Rectal smooth muscle tissue (tissue), 1 donor: ENCODE measurements at regions not wholly inside any gene's neighbourhood (a gene's known extent, or its start where the extent isn't known, plus 50 kb on each side); places are given as distances from the start of the nearest gene placed in this dataset.

Source experiments
- H3K27ac ChIP-seq: one replicate; pipeline ENCODE4 v1.7.0; 2013; ENCODE audit warnings: low read depth, low read length, inconsistent platforms
- H3K27me3 ChIP-seq: one replicate; pipeline ENCODE4 v1.7.0; 2013; ENCODE audit warnings: low read length; ENCODE audit not compliant: control insufficient read depth, insufficient read depth
- H3K36me3 ChIP-seq: one replicate; pipeline ENCODE4 v1.7.0; 2013; ENCODE audit warnings: low read length; ENCODE audit not compliant: control insufficient read depth, insufficient read depth
- H3K4me1 ChIP-seq: one replicate; pipeline ENCODE4 v1.7.0; 2013; ENCODE audit warnings: low read length; ENCODE audit not compliant: control insufficient read depth, insufficient read depth
- H3K4me3 ChIP-seq: one replicate; pipeline ENCODE4 v1.7.0; 2013; ENCODE audit warnings: low read length
- H3K9ac ChIP-seq: one replicate; pipeline ENCODE4 v1.7.0; 2013; ENCODE audit warnings: low read length

- Histone ChIP-seq H3K4me3 (no peak overlapping the region), H3K27me3 (no peaks in the 10 kb centered on the region), H3K27ac (no peak overlapping the region), H3K9ac (no peak overlapping the region), H3K36me3 (no peaks in the 10 kb centered on the region), H3K4me1 (no peaks in the 10 kb centered on the region)
Measured at GRCh38 chr4:56093576-56093975, 144.8 kb downstream of the CEP135 start.

DNA sequence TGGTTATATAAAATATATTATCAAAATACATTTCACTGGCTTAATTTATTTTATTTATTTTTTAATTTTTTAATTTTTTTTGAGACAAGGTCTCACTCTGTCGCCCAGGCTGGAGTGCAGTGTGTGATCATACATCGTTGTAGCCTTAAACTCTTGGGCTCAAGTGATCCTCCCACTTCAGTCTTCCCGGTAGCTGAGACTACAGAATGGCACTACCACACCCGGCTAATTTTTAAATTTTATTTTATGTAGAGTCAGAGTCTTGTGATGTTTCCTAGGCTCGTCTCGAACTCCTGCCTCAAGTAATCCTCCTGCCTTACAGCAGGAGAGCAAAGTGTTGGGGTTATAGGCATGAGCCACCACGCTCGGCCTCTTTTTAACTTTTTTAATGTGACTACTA lies 143.8 kb downstream of the CEP135 start:
- Histone ChIP-seq H3K4me3 (no peak overlapping the region), H3K27ac (no peak overlapping the region), H3K9ac (no peak overlapping the region), H3K36me3 (no peaks in the 10 kb centered on the region), H3K4me1 (no peaks in the 10 kb centered on the region), H3K27me3 (no peaks in the 10 kb centered on the region)

GRCh38 chr4:56086561-56086960 lies 137.8 kb downstream of the CEP135 start:
- H3K27ac ChIP-seq: no peak overlapping the region
- no peaks in the 10 kb centered on the region for H3K27me3 ChIP-seq
- H3K9ac ChIP-seq: no peak overlapping the region
- no peaks in the 10 kb centered on the region for H3K4me1 ChIP-seq
- H3K4me3 ChIP-seq: no peak overlapping the region
- H3K36me3 ChIP-seq: no peaks in the 10 kb centered on the region

DNA sequence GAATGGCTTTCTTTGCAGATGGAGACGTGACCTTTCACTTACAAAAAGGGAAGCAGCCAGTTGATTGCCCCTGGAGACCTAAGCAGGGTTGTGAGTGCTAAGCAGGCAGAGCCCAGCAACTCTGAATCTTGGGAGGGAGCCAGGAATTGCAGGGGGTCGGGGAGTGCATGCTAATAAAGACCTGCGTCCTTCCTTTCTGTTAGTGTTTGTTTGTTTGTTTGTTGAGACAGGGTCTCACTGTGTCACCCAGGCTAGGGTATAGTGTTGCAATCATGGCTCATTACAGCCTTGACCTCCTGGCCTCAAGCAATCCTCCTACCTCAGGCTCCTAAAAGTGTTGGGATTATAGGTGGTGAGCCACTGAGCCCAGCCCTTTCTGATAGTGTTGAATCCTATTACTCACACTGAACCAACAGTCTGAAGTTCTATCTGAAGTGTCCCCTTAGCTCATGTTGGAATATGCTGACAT lies 137.4 kb downstream of the CEP135 start:
- Histone ChIP-seq H3K4me1 (no peaks in the 10 kb centered on the region), H3K9ac (no peak overlapping the region)

DNA sequence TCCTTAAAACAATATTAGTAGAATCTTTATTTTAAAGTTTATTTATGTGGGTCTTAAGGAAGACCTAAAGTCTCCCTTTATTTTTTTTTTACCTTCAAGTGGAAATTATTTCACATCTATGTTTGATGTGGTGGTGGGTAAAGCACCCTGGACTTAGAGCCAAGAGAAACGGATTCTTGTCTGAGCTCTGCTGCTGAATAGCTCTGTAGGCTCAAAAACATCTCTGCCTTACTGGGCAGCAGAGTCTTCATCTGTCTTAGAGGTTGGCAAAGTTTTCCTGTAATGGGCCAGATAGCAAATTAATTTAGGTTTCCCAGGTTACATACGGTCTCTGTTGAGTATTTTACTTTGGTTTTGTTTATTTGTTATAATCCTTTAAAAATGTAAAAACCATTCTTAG lies 136.5 kb downstream of the CEP135 start:
- Histone ChIP-seq H3K4me1 (no peaks in the 10 kb centered on the region), H3K27ac (no peak overlapping the region), H3K9ac (no peak overlapping the region), H3K27me3 (no peaks in the 10 kb centered on the region), H3K4me3 (no peak overlapping the region), H3K36me3 (no peaks in the 10 kb centered on the region)

More for the DNA sequence above, 137.4 kb downstream of the CEP135 start:
- Histone ChIP-seq H3K36me3 (no peaks in the 10 kb centered on the region), H3K4me3 (no peak overlapping the region), H3K27me3 (no peaks in the 10 kb centered on the region), H3K27ac (no peak overlapping the region)

DNA sequence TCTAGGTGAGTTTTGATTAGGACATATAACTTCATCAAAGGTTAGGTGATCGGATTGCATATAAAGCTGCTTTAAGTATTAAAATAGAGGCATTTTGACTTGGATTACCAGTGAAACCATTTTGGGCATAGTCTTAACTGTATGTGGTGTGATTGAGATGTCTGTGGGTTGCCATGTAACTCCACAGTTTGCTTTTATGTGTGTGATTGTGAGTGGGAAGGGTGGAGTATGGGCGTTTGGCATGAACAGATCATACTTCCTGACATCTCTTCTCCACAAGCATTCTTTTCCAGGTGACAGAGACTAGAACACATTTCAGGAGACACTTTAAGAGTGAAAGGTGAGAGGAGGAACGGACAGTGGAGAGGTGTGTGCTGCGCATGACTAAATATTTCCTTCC lies 136.1 kb downstream of the CEP135 start:
- Histone ChIP-seq H3K36me3 (no peaks in the 10 kb centered on the region), H3K4me3 (no peak overlapping the region), H3K9ac (no peak overlapping the region), H3K4me1 (no peaks in the 10 kb centered on the region), H3K27ac (no peak overlapping the region), H3K27me3 (no peaks in the 10 kb centered on the region)
